ENCODE measurements at regions not wholly inside any gene's neighbourhood (a gene's known extent, or its start where the extent isn't known, plus 50 kb on each side); places are given as distances from the start of the nearest gene placed in this dataset.

GRCh38 chr11:91560434-91560833 lies 664.2 kb upstream of the FAT3 start:
- no peak for TF ChIP-seq CTCF (IDR thresholded peaks at IDR 0.05)
- no peak for TF ChIP-seq POLR2A (IDR thresholded peaks at IDR 0.05; ENCODE audit: low read depth)
- TF ChIP-seq EP300 (IDR thresholded peaks at IDR 0.05): no peak
